Neutrophil (primary cell): ENCODE measurements at regions not wholly inside any gene's neighbourhood (a gene's known extent, or its start where the extent isn't known, plus 50 kb on each side); places are given as distances from the start of the nearest gene placed in this dataset.
"Not testable (repeated sequence)": the region's sequence is repeated elsewhere in the genome, so short reads cannot be mapped to it uniquely, and the experiment has no call there.

Experiments
- H3K27ac ChIP-seq: fragments of 200-600 bp; sonication (generic); 2 replicates; pipeline ENCODE4 v1.5.1; 2016; ENCODE audit warnings: mild to moderate bottlenecking, moderate library complexity
- H3K27me3 ChIP-seq: fragments of 200-600 bp; sonication (generic); 2 replicates; pipeline ENCODE4 v1.6.0; 2016; ENCODE audit warnings: mild to moderate bottlenecking
- H3K36me3 ChIP-seq: fragments of 200-600 bp; sonication (generic); 2 replicates; pipeline ENCODE4 v1.5.1; 2017
- H3K4me1 ChIP-seq, 2 experiments: fragments of 200-600 bp in 1 of 2; sonication (generic) in 1 of 2; 1 replicate in 1 of 2; 2 replicates in 1 of 2; pipeline versions ENCODE4 v1.5.1 to v1.6.1; 2013 to 2016; ENCODE audit warnings: low read depth in 1 of 2, low read length in 1 of 2, mild to moderate bottlenecking in 1 of 2, moderate library complexity in 1 of 2; ENCODE audit not compliant: control insufficient read depth in 1 of 2, insufficient read depth in 1 of 2
- H3K4me3 ChIP-seq, 2 experiments: fragments of 200-600 bp in 1 of 2; sonication (generic) in 1 of 2; 1 replicate in 1 of 2; 2 replicates in 1 of 2; pipeline ENCODE4 v1.5.1; 2013 to 2016; ENCODE audit warnings: low read depth in 1 of 2, low read length in 1 of 2, mild to moderate bottlenecking in 1 of 2, moderate library complexity in 1 of 2
- H3K9me3 ChIP-seq: fragments of 200-600 bp; sonication (generic); 2 replicates; pipeline ENCODE4 v1.5.1; 2016
- CTCF ChIP-seq: fragments of 200-600 bp; sonication (generic); IDR thresholded peaks from 2 replicates; pipeline ENCODE4 v1.5.1; 2016; ENCODE audit warnings: antibody characterized with exemption

GRCh38 chr5:164518067-164518740 is 1012.8 kb downstream of the MAT2B start:
- Histone ChIP-seq H3K4me3 (no peak overlapping the region), H3K36me3 (no peaks in the 10 kb centered on the region), H3K4me1 (no peaks in the 10 kb centered on the region), H3K27me3 (no peaks in the 10 kb centered on the region), H3K27ac (no peak overlapping the region), H3K9me3 (no peaks in the 10 kb centered on the region)
- TF ChIP-seq CTCF: no peak

- Histone ChIP-seq H3K27me3 (no peaks in the 10 kb centered on the region), H3K36me3 (no peaks in the 10 kb centered on the region), H3K4me3 (no peak overlapping the region), H3K9me3 (no peaks in the 10 kb centered on the region), H3K4me1 (no peaks in the 10 kb centered on the region), H3K27ac (no peak overlapping the region)
- no peak for TF ChIP-seq CTCF
Measured at GRCh38 chr5:164518741-164519080, 1013.3 kb downstream of the MAT2B start.

- TF ChIP-seq CTCF: no peak
- Histone ChIP-seq H3K9me3 (no peaks in the 10 kb centered on the region), H3K27ac (no peak overlapping the region), H3K27me3 (no peaks in the 10 kb centered on the region), H3K4me3 (no peak overlapping the region), H3K4me1 (no peaks in the 10 kb centered on the region), H3K36me3 (no peaks in the 10 kb centered on the region)
Measured at GRCh38 chr5:164532235-164532900, 1026.9 kb downstream of the MAT2B start.

- H3K27ac ChIP-seq, H3K9me3 ChIP-seq, H3K4me1 ChIP-seq, H3K27me3 ChIP-seq, H3K36me3 ChIP-seq, H3K4me3 ChIP-seq: not testable (repeated sequence)
Measured at GRCh38 chr5:164533426-164533825, 1028.0 kb downstream of the MAT2B start.

- no peak for TF ChIP-seq CTCF
Measured at GRCh38 chr5:164540174-164540573, 1034.8 kb downstream of the MAT2B start.

GRCh38 chr5:164545507-164545906 is 1040.1 kb downstream of the MAT2B start:
- no peak overlapping the region for H3K4me3 ChIP-seq
- H3K27ac ChIP-seq: no peak overlapping the region
- H3K4me1 ChIP-seq: no peaks in the 10 kb centered on the region
- H3K9me3 ChIP-seq: no peaks in the 10 kb centered on the region
- no peaks in the 10 kb centered on the region for H3K27me3 ChIP-seq
- no peaks in the 10 kb centered on the region for H3K36me3 ChIP-seq
- no peak for TF ChIP-seq CTCF

More at GRCh38 chr5:164540174-164540573, 1034.8 kb downstream of the MAT2B start:
- no peaks in the 10 kb centered on the region for H3K9me3 ChIP-seq
- H3K4me1 ChIP-seq: no peaks in the 10 kb centered on the region
- no peaks in the 10 kb centered on the region for H3K27me3 ChIP-seq
- no peak overlapping the region for H3K27ac ChIP-seq
- H3K4me3 ChIP-seq: no peak overlapping the region
- no peaks in the 10 kb centered on the region for H3K36me3 ChIP-seq
